NCI-H2171 treated with DMSO at 0.1 percent for 48 hours (cell line): ENCODE measurements at regions not wholly inside any gene's neighbourhood (a gene's known extent, or its start where the extent isn't known, plus 50 kb on each side); places are given as distances from the start of the nearest gene placed in this dataset.
"Not testable (repeated sequence)": the region's sequence is repeated elsewhere in the genome, so short reads cannot be mapped to it uniquely, and the experiment has no call there.

Experiments
- DNase-seq: peaks from one replicate; lab custom pipeline; 2025; lab: John Stamatoyannopoulos, UW

DNA sequence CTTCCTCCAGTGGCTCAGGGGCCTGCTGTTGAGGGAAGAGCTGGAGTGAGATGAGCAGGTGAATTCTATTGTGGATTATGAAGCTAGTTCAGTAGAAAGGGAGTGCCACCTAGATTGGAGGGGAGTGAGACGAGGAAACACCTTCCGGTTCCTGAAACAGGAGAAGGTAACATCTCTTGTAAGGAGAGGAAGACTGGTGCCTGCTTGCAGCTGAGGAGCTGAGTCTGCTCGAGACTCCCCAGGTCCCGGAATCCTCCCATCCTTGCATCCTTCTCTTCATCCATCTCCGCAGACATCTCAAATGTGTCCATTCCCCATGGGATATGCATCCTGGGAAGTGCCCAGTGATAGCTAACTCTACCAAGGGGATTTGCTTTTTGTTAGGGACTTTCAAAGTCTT is 242.9 kb upstream of the ZFP64 start:
- no peak for DNase-seq

DNA sequence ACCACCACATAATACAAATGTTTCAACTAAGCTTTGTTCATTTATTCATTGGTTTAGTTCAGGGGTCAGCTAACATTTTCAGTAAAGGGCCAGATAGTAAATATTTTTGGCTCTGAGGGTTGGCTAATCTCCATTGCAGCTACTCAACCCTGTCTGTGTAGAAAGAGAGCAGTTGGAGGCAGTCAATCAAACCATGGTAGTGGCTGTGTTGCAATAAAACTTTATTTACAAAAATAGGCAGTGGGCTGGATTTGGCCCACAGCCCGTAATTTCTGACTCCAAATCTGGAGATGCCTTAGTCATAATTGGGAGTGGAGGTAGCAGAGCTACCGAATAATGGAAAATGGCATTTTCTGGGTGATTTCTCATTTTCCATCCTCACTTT is 242.5 kb upstream of the ZFP64 start:
- DNase-seq = no peak

DNA sequence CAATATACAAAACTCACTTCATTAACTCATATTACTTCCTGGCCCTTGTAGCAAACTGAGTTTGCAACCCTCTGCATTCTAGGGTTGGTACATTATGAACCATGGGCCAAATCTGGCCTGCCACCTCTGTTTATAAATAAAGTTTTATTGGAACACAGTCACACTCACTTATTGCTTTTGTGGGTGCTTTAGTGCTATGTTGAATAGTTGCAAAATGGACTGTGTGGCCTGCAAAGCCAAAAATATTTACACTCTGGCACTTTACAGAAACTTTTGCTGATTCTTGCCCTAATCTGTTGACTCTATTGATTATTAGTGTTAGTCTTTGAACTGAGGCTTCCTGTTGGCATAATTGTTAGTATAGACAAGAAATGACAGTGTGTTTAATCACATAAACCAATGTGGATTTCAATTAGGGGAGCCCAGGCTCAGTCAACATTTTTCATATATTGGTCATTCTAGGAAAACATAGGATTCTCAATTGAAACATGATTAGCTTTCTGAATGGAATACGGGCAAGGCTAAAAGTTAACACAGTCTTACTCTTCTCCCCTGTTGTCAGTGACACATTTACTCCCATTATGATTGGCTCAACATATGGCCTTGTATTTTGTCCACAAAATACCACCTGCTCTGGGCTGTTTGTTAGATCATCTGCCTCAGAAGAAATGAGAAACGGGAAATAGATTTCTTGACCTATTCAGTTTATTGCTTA is 241.9 kb upstream of the ZFP64 start:
- DNase-seq = no peak

DNA sequence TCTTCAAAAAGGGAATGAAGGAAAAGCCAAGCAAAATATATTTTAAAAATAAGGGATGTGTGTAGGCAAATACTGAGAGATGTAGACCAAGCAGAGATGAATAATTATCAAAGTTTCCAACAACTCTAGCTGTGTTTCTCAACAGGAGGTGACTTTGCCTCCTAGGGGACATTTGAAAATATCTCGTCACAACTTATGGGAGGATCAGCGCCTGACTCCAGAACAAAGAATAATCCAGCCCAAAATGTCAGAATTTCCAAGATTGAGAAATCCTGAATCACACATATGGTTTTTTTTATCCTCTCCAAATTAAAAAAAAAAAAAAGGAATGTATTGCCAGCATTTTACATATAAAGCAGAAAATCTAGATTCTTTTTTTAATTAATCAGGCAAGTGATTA is 241.2 kb upstream of the ZFP64 start:
- DNase-seq = no peak

DNA sequence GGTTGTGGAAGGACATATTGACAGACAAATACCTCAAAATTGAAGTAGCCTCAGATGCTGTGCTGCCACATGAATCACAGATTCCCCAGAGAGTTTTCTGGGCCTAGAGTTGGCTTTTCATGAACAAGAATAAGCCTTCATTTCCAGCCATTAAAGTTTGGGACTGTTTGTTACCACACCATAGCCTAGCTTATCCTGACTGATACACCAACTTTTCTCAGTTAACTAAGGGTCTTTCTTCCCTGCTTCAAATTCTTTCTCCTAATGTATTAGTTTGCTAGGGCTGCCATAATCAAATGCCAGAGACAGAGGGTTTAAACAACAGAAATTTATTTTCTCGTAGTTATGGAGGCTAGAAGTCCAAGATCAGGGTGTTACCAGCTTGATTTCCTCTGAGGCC is 237.4 kb upstream of the ZFP64 start:
- DNase-seq = no peak

DNA sequence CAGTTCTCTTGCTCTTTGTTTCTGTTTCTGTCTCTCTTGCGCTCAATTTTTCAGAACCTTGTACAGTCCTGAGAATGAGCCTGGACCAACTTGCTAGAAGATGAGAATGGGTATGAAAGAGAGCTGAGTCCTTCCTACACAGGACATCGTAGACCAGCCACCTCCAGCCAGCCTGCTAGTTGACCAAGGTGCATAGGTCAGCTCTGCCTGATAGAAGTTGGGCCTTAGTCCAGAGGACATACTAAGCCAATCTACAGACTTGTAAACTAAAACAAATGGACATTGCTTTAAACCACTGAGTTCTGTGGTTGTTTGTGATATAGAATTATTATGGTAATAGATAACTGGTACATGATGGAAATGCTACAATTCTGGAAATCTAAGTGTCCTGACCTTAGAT is 236.4 kb upstream of the ZFP64 start:
- DNase-seq = no peak

DNA sequence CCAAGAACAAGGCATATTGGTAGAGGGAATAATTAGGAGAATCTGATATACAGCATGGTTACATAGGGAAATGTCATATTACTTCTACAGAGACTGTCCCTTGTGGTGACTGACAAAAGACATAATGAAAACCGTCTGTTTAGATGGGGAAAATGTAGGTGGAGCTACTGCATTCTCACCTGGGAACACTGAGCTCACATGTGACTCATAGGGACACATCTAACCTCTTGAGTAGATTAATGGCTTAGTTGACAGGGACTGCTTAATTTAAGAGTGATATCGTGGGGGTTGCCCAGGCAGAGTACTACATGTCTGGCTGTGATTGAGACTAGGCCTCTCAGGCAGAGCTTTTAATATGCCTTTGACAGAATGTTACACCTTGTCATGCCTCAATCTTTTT is 235.3 kb upstream of the ZFP64 start:
- DNase-seq = no peak

DNA sequence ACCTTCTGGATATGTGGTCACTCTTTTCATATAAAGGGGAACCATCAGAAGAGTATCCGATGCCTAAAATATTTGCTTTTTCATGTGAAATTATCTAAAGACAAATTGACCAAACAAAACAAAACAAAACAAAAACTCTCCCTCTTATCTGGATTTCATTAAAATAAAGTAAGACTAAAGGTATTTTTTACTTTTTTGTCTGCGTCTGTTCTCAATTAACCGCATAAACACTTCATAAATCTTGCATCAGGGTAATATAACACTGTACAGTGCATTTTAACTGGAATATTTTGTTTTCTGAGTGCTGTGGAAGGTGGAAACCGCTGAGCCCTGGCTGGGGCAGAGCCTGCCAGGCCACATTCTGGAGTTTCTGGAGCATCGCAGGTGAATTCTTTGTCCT is 234.1 kb upstream of the ZFP64 start:
- no peak for DNase-seq

DNA sequence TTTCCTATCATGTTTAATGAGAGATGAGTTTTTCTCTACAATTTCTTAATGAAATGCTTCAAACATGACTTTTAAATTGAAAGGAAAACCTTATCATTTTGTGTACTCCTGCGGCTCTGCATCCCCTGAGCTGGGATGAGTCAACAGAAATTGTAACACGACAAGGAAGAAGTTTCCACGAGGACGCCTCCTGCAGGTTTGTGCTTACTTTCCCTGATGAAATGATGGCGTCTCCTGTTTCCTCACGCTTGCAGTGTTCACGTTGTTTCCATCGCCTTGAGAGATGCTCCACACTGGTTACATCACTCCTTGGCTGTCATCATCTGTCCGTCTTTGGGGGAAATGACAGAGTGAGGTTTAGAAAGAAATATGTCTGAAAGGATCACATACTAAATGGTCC is 233.7 kb upstream of the ZFP64 start:
- DNase-seq = no peak

DNA sequence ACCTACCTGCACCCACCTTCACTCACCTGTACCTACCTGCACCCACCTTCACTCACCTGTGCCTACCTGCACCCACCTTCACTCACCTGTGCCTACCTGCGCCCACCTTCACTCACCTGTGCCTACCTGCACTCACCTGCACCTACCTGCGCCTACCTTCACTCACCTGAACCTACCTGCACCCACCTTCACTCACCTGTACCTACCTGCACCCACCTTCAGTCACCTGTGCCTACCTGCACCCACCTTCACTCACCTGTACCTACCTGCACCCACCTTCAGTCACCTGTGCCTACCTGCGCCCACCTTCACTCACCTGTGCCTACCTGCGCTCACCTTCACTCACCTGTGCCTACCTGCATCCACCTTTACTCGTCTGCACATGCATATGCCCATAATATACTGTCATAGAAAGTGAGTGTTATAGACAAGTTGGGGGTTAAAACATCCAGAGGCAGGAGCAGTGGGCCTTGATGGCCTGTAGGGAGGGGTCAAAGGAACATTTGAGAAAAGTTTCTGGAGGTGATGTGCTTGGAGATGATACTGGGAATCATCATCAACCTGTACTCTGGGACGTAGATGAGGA is 232.9 kb upstream of the ZFP64 start:
- not testable (repeated sequence) for DNase-seq

DNA sequence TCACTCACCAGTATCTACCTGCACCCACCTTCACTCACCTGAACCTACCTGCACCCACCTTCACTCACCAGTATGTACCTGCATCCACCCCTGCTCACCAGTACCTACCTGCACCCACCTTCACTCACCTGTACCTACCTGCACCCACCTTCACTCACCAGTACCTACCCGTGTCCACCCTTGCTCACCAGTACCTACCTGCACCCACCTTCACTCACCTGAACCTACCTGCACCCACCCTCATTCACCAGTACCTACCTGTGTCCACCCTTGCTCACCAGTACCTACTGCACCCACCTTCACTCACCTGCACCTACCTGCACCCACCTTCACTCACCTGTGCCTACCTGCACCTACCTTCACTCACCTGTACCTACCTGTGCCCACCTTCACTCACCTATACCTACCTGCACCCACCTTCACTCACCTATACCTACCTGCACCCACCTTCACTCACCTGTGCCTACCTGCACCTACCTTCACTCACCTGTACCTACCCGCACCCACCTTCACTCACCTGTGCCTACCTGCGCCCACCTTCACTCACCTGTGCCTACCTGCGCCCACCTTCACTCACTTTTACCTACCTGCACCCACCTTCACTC is 232.1 kb upstream of the ZFP64 start:
- DNase-seq = not testable (repeated sequence)

DNA sequence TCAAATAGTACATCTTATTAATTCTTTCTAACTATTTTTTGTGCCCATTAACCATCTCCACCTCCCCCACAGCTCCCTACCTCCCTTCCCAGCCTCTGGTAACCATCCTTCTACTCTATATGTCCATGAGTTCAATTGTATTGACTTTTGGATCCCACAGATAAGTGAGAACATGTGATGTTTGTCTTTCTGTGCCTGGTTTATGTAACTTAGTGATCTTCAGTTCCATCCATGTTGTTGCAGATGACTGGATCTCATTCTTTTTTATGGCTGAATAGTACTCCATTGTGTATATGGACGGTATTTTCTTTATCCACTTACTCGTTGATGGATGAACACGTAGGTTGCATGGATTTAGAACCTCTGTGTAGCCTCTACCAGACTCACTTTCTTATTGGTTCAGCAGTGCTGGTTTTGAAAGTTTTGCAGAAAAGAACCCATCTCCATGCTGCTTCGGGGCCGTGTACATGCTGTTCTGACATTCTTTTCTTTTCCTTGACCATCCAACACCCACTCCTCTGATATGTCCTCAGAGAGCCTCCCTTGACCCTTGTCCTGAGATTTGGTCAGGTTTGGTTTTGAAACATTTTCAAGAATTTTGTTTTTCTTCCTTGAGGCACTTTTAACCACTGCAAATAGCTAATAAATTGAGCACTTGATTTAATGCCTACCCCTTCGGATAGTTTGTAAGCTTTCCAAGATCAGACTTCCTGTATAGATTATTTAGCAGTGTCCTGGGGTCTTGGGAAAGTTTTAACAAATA is 231.2 kb upstream of the ZFP64 start:
- DNase-seq = no peak

DNA sequence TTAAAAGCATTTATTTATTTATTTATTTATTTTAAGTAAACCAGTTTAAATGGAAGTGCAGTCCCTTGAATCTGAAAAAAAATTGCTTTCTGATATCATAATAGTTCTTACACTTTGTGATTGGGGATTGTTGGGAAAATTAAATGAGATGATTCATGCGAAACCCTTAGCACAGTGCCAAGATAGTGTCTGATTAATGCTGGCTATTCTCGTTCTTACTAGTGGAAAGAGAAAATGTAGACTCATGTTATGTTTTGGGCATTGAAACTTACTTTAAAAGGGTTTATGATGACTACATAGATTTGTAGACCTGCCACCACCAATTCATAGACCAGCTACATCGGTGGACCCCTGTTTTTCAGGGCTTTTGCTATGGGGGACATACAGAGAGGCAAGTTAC is 229.2 kb upstream of the ZFP64 start:
- no peak for DNase-seq

DNA sequence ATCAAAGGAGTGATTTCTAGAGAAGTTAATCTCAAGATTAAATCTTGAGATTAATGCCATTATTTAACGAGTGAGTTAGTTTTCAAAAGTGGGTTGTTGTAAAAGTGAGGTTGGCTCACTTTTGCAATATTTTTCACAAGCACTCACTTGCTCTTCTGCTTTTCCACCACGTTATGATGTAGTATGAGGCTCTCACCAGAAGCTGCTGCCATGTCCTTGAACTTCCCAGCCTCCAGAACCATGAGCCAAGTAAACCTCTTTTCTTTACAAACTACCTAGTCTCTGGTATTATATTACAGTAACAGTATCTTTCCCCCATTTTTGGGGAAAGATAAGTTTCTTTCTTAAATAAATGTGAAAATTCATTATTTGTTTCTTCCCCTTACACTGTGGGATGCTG is 227.6 kb upstream of the ZFP64 start:
- DNase-seq = no peak

DNA sequence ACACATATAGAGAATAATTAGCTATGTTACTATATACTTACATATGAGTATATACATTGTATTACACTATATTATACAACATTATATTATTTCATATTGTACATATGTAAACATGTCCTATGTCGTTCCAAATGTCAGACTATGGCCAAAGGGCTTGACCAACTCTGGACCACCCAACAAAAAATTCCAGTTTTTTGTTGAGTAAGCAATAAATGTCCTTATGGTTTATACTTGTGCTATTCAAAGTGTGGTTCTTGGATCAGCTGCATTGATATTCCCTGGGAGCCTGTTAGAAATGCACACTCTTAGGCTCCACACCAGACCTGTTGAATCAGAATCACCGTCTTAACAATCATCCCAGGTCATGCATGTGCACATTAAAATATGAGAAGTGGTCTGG is 225.4 kb upstream of the ZFP64 start:
- no peak for DNase-seq

DNA sequence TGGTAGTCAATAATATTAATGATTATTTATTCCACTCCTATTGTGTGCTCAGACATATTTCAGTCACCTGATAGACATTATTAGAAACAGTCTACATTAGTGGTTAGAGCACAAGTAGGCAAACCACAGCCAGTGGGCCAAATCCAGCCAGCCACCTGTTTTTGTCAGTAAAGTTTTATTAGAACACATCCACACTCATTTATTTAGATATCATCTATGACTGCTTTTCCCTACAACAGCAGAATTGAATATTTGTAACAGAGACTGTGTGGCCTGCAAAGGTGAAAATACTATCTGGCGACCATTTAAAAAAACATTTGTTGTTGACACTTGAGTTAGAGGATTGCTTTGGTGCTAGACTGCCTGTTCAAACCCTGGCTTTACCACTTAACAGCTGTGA is 220.0 kb upstream of the ZFP64 start:
- DNase-seq = no peak

DNA sequence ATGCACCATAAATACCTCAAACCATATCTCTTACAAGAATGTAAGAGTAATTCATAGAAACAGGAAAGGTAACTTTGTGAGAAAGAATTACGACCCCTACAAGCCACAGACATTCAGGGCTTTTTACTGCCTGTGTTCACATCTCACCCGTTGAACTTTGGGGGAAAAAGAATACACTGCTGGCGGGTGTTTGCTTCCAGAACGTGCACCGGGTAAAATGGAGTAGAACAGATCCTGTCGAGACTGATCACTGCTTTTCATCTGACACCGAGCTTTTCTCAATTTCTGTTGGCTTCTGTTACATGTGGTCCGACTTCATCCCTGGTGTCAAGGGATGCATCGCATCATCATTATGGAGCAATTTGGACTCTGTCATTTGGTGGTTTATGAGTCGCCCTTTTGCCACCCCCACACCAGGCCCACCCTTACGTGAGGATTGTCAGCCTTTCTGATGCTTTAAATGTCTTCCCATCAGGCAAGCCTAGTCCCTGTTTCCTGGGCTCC is 219.2 kb upstream of the ZFP64 start:
- no peak for DNase-seq

DNA sequence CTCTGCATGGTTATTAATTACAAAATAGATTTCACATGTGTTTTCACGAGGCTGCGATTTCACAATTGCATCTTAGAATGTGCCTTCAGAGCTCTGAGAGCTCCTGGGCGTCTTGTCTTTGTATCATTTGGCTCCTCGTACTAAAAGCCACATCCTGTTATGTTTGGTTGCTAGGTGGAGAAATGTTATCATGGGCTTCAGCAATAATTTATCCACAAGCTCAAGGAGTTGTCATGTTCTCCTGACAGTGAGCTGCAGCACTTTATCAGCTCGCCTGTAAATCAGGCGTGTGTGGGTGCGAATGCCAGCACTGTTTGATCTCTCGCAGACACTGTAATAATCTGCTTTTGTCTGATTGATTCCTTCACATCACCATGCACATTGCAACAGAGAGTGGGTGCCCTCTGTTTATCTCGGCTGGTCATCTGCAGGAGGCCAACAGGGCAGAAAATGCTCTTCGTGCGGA is 218.6 kb upstream of the ZFP64 start:
- DNase-seq = no peak

DNA sequence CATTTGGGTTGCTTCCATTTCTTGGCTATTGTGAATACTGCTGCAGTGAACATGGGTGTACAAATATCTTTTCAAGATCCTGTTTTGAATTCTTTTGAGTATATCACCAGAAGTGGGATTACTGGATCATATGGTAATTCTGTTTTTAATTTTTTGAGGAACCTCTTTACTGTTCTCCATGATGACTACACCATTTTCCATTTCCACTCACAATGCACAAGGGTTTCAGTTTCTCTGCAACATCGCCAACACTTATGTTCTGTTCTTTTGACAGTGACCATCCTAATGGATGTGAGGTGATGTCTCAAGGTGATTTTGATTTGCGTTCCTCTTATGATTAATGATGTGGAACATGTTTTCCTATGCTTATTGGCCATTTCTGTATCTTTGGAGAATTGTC is 214.4 kb upstream of the ZFP64 start:
- DNase-seq = no peak

DNA sequence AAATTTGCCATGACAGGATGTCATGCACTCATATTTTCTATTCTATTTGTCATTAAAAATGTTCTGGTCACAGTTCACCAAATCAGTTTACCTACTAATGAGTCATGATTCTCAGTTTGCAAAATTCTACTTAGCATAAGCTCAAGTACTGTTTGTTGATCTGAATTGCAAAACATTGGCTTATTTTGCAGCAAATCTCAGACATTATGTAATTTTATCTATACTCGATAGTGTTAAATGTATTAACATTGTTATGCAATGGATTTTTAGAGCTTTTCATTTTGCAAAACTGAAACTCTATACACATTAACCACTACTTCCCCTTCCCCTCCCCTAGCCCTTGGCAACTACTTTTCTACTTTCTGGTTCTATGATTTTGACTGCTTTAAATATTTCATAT is 213.8 kb upstream of the ZFP64 start:
- no peak for DNase-seq

DNA sequence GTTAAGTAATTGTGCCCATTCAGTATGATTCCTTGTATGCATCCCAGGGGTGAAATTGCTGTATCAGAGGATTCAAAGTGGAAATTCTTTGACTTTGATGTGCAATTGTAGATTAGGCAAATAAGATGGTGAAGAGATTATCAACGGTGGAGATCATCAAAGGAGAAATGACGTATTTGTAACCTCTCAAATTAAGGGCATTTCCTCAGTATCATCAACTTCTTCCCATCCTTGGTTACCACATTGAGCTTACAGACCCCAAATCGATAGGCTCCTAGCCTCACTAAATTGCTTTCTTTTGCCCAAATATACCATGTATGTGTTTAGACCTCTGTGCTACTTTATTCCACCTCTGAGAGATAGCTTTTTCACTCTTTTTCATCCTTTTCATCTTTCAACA is 213.1 kb upstream of the ZFP64 start:
- no peak for DNase-seq

DNA sequence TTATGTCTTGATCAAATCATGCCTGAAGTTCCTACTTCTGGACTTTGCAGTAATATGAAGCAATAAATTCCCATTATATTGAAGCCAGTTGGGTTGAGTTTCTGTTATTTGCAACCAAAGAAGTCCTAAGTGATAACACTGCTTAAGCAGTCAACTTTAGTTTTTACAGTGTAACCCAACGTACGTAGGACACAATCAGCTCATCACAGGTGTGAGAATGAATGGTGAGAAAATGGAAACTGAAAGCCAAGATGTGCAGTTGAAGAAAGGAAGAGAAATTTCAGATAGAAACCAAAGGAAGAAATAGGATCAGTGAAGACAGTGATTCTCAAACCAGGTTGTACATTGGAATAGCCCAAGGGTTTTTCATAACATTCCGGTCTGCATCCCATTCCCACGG is 211.4 kb upstream of the ZFP64 start:
- no peak for DNase-seq

DNA sequence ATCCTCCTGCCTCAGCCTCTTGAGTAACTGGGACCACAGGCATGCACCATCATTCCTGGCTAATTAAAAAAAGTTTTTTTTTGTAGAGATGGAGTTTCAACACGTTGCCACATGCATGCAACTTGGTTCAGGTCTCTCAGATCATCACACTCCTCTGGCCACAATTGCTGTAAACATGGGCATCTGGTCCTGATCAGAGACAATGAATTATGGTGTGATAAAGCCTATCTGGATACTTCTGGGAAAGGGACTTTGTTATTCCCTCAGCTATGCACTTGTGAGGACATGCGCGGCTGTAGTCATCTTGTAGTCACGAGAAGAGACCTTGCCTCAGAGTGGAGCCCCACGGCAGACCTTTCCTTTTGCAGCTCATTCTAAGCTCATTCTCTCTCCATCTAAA is 210.9 kb upstream of the ZFP64 start:
- no peak for DNase-seq
